HepG2 (cell line): ENCODE measurements at regions not wholly inside any gene's neighbourhood (a gene's known extent, or its start where the extent isn't known, plus 50 kb on each side); places are given as distances from the start of the nearest gene placed in this dataset.
"Not testable (repeated sequence)": the region's sequence is repeated elsewhere in the genome, so short reads cannot be mapped to it uniquely, and the experiment has no call there.

ENCODE experiments used
- CTCF ChIP-seq: sonication (generic); formaldehyde crosslinking; IDR thresholded peaks from 2 replicates; pipeline ENCODE4 v1.5.0; 2020; ENCODE audit warnings: mild to moderate bottlenecking, missing genetic modification reagents, moderate library complexity
- POLR2A ChIP-seq, 2 experiments: IDR thresholded peaks; 2 replicates each; pipeline ENCODE4 v1.6.1; 2011; ENCODE audit warnings: low read depth in 2 of 2, low read length in 2 of 2, mild to moderate bottlenecking in 1 of 2, moderate library complexity in 1 of 2; ENCODE audit not compliant: insufficient read depth in 1 of 2
- TCF12 ChIP-seq, 2 experiments: fragments of 450-650 bp in 1 of 2; sonication (generic) in 1 of 2; formaldehyde crosslinking in 1 of 2; IDR thresholded peaks; 2 replicates each; pipeline versions ENCODE4 v1.6.1 to v1.8.0; 2017 to 2022; ENCODE audit warnings: antibody characterized with exemption in 1 of 2, mild to moderate bottlenecking in 1 of 2, missing genetic modification reagents in 1 of 2, moderate library complexity in 1 of 2
- TCF7L2 ChIP-seq: IDR thresholded peaks from 2 replicates; pipeline ENCODE4 v1.6.1; 2011; ENCODE audit warnings: mild to moderate bottlenecking, low read depth, low read length, moderate library complexity
- TGIF2 ChIP-seq: IDR thresholded peaks from 2 replicates; pipeline ENCODE4 v1.6.1; 2016; ENCODE audit warnings: control low read depth, missing compliant biosample characterization

GRCh38 chr14:96720702-96721101 is 76.5 kb upstream of the VRK1 start:
- not testable (repeated sequence) for TF ChIP-seq POLR2A (IDR thresholded peaks at IDR 0.05; ENCODE audit: insufficient read depth in 1 of 2, low read depth in 2 of 2, low read length in 2 of 2); TGIF2; TCF7L2; TCF12 (IDR thresholded peaks at IDR 0.05); TCF12 (CRISPR knock-in tag; IDR thresholded peaks at IDR 0.05); CTCF (CRISPR knock-in tag)
